GM18499 (cell line): ENCODE measurements at regions not wholly inside any gene's neighbourhood (a gene's known extent, or its start where the extent isn't known, plus 50 kb on each side); places are given as distances from the start of the nearest gene placed in this dataset.
"Not testable (repeated sequence)": the region's sequence is repeated elsewhere in the genome, so short reads cannot be mapped to it uniquely, and the experiment has no call there.

Source experiments
- ATAC-seq: cut with Tn5 transposase; IDR thresholded peaks from one replicate; pipeline ENCODE4 v1.9.1; 2021; ENCODE audit warnings: moderate number of reproducible peaks; ENCODE audit not compliant: insufficient read depth, unreplicated experiment

DNA sequence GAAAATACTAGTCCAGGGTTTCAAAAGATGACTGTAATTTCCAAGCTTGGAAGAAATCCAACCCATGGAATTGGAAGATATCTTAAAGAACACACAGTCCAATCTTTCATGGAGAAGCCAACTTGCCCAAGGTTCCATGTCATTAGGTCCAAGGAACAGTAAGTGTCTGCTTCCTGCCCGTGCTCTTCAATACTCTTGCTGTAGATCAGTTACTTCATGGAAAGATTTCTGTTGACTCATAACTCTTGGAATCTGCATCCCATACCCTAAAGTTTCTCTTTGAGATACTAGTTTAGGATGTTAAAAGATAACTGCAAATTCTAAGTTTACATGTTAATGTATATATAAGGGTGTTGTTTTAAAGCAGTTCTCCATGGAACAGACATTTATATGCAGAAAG, 127.9 kb upstream of the SLC13A1 start:
- no peak for ATAC-seq

DNA sequence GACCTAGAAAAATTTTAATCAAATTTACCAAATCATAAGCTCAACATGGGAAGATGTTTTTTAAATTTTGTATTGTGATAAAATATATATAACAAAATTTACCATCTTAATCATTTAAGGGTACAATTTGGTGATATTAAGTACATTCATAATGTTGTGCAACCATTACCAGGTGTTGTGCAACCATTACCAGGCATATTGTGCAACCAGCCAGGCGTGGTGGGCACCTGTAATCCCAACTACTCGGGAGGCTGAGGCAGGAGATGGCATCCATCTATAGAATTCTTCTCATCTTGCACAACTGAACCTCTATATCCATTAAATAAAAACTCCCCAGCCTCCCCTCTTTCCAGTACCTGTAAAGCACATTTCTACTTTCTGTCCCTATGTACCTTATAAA, 124.5 kb upstream of the SLC13A1 start:
- no peak for ATAC-seq

DNA sequence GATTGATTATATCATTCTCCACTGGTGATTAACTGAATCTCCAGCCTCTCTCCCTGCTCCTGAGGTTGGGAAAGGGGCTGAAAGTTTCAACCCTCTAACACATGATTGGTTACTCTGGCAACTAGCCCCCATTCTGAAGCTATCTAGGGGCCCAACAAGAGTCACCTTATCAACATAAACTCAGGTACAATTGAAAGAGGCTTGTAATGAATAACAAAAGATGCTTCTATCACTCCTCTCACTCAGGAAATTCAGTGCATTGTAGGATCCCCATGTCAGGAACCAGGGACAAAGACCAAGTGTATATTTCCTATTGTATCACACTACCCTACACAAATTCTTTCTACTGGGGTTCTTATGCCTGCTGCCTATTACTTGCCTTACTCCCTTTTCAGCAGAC, 123.9 kb upstream of the SLC13A1 start:
- ATAC-seq: no peak

DNA sequence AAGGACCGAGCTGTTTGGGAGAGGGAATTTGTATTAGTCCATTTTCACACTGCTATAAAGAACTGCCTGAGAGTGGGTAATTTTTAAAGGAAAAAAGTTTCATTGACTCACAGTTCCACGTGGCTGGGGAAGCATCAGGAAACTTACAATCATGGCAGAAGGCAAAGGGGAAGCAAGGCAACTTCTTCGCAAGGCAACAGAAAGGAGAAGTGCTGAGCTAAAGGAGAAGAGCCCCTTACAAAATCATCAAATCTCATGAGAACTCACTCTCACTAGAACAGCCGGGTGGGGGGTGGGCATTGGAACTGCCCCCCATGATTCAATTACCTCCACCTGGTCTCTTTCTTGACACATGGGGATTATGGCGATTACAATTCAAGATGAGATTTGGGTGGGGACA, 121.8 kb upstream of the SLC13A1 start:
- ATAC-seq: not testable (repeated sequence)

DNA sequence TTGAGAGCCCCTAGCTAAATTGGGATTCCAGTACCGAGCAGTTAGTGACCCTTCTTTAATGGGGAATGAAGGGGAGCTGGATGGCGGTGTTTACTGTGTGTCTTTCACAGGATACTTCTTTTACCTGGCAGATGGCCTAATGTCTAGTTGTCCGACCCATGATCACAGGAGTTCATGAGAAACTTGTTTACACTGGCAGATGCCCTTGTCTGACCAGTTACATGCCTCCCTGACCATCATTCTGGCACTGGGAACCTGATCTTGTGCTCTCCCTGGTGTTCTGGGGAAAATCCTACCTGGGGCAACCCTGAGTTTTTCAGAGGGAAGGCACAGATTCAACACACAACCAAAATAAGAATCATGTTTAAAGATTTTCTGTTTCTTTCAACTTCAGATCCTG, 120.1 kb upstream of the SLC13A1 start:
- ATAC-seq: no peak

DNA sequence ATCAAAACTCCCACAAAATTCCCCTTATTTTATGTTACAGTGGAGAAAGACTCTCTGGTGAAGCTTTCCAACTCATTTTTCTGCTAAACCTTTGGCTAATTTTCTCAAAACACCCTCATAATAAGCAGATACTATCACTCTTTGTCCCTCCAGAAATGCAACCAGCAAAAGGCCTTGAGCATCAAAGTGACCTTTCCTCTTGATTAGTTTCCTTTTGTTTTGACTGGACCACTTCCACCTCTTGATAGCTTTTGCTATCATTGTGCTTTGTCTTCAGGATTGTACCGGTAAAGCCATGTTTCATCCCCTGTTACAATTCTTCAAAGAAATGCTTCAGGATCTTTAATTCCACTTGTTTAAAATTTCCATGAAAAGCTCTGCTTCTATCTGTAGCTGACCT, 115.1 kb upstream of the SLC13A1 start:
- no peak for ATAC-seq

DNA sequence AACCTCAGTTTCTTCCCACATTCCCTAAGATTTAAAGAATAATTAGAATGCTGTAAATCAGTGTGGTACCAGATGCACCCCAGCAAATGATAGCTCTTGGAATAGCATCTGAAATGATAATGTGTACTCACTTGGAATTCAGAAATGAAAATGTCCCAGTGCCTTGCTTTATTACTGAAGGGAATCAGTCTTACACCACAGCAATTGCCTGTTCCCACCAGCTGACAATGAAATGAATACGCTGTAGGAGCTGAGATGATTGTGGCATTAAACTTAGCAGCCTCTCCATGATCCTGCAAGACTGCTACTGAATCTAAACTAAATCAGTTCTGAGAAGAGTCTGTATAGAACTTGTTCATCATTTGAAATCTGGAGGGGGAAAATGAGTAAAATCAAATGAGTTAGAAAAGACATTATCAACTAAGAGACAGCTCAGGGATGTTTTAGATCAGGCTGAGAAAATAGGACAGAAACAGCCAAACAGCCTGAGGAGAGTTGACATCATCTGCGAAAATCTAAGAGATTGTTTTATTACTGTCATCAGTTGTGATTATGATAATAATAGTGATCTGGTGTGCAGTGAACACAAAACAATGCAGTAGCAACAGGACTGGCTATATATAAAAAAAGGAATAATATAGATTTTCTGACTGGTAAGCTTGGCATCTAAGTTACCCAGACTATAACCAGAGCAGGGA, 108.6 kb upstream of the SLC13A1 start:
- no peak for ATAC-seq

DNA sequence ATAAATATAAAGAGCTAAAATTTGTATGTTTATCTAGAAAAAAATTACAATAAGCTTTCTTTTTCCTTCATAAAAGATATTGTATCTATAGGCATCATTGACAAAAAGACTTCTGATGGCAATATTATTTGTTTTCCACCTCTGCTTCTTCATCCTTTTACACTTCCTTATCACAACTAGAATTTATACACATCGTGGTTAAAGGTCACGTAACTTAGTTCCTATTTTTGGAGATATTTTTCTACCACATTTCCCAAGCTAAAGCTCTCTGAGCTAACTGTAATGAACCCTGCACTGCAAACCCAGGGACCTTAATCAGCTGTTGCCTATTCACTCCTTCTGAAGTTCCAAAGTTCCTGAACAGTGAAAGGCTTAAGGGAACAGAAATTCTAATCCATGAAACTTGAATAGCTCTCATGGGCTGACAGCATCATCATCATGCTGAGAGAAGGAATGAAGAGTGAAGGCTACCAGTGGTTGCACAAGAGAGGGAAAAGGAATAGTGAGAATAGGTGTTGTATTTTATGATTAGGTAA, 106.1 kb upstream of the SLC13A1 start:
- no peak for ATAC-seq

DNA sequence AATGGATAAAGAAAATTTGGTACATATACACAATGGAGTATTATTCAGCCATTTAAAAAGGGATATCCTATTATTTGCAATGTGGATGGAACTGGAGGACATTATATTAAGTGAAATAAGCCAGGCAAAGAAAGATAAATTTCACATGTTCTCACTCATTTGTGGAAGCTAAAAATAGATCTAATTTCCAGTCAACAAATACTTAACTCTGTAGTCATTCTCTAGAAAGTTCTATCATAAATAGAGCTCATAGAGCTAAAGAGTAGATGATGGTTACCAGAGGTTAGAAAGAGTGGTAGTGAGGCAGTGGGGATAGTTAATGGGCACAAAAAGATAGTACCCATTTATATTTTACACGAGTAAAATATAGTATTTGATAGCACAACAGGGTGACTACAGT, 104.2 kb upstream of the SLC13A1 start:
- ATAC-seq: no peak

DNA sequence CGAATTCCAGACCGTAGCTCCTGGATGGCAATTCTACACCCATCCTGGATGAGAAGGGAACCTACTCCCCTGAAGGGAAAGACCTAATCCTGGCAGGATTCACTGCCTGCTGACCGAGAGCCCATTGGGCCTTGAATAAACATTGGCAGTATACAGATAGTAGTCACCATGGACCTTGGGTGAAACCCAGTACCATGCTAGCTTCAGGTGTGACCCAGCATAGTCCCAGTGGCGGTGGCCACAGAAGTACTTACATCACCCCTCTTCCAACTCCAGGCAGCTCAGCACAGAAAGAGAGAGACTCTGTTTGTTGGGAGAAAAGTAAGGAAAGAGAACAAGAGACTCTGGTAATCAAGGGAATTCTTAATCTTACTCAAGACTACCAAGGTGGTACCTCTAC, 97.2 kb upstream of the SLC13A1 start:
- no peak for ATAC-seq

DNA sequence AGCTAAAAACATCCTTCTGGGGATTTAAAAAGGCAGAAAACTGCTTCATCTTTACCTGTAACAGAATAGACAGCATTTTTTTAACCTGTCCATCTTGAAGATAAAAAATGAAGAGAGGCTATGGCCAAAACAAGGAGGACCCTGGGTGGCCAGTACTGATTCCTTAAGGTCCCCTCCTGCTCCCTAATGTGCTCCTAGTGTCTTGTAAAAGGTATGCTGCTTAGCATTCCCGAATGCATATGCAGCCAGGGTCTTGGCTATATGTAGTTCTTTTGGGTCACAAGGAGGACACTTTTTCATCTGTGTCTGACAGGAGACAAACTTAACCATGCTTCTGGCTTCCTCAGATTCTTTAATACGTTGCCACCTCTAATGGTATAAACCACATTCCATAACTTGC, 93.9 kb upstream of the SLC13A1 start:
- no peak for ATAC-seq

DNA sequence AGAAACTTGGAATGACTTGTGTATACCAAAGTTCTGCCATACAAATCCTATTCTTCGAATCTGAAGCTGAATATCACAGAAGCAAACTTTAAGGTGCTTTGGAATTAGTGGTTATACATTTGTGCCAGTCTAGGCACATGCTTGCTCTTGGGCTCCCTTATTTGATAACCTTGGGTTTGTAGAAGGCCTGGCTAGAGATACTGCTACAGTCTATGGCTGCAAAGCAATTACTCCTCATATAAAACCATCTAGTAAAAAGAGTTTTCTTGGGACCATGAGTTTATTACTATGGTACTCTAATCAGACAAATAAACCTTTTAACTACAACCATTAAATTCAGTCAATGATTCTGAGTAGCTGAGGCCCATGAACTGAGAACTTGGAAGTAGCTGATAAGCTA, 92.5 kb upstream of the SLC13A1 start:
- no peak for ATAC-seq

DNA sequence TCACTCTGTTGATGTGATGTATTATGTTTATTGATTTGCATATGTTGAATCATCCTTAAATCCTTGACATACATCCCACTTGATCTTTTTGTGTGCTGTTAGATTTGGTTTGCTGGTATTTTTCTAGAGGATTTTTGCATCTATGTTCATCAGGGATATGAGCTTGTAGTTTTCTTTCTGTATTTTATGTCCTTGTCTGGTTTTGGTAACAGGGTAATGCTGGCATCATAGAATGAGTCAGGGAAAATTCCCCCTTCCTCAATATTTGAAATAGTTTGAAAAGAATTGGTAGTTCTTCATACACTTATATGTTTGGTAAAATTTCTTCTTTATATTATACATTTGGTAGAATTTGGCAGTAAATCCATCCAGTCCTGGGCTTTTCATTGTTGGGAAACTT, 89.4 kb upstream of the SLC13A1 start:
- ATAC-seq: no peak

DNA sequence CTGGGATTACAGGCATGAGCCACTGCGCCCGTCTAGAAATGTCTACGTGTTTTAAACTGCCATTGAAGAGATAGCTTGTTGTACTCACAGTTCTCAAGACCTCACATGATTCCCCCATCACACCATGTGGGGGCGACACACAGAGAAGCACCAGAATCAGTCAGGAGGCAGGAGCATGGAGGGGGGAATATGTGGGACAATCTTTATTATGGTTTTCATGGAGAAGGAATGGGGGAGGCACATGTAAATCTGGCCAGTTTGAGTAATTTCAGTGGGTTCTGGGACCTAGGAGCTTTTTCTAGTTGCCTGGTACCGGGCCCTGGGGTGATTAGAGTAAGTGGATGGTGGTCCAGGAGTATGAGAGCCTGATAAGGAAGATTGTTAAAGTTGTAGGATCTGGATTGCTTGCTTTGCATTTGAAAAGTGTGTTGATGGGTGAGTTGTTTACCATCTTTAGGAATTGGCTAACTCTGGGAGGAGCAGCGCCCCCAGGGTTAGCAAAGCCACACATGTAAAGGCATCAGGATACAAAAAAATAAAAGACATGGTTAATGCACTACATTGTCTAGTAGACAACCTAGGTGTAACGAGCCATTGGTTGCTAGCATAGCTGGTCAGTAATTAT, 85.4 kb upstream of the SLC13A1 start:
- no peak for ATAC-seq

DNA sequence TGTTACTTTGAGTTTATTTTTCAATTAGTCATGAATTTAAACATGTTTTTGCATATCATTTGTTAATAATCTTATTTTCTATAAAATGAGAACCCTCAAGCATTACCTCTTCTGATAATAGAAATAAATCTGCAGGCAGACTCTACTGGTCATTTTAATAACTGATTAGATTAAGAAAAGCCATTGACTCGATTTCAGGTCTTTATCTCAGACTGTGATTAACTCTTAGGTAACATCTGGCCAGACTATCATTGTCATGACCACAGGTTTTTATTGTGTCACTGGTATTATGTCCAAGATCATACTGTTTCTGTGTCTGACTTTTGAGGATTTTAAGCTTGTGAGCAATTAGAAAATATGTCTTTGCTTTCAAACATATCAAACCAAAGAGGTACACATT, 83.6 kb upstream of the SLC13A1 start:
- no peak for ATAC-seq

DNA sequence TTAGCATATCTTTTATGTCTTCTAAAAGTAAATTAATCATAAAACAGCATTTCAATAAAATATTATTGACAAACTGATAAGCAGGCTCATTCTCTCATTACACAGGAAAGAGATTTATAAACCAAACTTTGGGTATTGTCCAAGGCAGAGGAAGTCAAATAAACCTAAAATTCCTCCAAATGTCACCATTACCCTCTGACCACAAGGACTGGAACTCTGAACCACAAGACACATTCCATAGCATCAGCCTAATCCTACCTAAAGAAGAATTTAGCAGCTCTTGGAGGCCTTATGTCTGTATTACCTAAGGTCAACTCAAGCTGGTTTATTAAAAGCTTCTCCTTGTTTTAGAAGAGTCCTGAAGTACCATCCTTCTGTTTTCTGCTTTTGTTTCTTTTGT, 82.4 kb upstream of the SLC13A1 start:
- no peak for ATAC-seq

DNA sequence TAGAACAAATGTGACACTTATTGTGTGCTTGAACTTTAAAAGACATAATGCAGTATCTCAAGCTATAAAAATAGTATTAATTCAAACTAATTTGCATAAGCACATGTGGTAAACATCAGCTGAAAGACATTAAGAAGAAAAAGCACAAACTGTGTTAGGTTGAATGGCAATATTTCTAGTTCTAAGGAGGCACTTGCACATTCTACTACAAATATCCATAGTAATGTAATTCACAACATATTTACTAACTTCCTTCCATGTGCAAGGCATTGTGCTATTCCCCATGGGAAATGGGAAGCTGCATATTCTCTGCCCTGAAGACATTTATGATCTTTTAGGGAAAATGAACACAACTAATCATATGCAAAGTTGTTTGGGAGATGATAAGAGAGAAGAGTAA, 80.2 kb upstream of the SLC13A1 start:
- no peak for ATAC-seq

DNA sequence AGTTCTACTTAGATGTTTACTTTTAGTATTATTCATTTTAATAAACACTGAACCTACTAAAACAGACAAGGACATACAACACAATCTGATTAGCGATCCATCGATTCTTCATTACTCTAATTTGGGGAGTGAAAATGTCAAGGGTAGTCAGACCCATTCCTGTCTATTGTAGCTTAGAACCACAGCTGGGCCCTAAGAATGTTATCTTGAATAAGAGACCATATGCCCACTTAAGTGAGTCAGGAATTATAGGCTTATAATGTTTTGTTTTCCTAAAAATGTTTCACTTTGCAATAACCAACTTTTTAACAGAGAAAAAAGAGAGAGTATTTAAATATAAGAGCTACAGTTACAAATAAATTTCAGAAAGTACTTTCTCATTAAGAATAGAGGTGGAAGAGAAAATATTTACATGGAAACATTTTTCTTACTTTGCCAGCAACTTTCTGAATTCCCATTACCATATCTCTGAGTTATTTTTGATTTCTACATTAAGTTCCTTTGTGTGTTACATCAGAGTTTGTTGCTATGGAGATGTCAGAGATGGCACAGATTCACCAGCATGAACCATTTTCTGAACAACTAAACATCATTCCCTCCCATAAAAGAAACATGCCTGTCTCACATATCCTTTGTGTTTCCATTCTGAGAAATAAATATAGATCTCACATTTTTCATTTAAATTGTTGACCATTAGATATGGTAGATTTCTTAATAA, 75.4 kb upstream of the SLC13A1 start:
- no peak for ATAC-seq

DNA sequence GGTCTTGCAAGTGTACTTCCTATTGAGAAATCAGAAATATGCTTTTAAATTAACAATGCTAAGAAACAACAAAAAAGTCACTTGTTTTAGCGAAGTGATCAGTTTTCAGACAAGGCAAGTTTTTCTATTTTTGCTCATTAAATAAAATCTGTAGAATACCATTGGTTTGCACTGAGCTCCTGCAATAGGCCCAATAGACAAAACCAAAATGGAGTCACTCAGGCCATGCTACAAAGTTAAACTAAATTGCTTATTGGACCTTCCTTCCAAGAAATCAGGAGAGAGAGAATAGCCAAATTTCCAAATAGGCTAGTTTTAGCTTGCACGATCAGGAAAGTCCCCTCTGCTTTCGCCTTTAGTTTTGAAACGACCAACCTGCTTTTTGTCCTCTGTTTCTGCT, 73.4 kb upstream of the SLC13A1 start:
- ATAC-seq: no peak

DNA sequence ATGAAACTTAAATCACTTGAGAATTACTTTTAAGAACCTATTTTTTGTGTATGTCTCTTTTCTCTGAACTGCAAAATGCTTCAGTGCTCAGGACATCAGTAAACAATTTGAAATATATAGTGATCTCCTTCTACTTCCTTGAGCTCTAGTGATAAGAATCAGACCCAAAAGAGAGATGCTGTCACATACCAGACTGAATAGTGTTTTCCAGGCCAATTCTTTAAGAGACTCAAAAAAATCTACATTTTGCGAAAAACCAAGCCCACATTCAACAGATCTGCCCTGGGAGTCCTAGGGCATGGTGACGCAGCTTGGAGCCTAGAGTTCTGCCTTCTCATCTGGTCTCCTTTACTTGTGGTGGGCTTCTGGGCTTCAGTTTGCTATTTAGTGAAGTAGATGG, 72.1 kb upstream of the SLC13A1 start:
- ATAC-seq: no peak

DNA sequence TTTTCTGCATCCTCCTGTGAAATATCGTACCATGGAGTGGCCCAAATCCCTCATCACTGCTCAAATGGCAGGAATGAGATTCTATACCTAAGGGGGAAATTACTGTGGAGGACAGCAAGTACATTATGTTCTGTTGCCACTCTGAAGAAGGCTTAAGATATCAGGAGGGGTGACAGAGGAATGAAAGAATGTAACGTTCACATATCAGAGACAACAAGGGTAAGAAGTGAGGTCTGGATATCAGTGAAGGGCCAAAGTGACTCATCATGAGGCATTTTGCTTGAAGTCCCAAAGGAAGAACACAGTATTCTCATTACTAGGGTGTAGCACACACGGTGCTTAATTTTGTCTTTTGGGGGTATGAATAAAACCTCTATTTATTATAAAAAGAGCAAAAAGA, 71.5 kb upstream of the SLC13A1 start:
- no peak for ATAC-seq

DNA sequence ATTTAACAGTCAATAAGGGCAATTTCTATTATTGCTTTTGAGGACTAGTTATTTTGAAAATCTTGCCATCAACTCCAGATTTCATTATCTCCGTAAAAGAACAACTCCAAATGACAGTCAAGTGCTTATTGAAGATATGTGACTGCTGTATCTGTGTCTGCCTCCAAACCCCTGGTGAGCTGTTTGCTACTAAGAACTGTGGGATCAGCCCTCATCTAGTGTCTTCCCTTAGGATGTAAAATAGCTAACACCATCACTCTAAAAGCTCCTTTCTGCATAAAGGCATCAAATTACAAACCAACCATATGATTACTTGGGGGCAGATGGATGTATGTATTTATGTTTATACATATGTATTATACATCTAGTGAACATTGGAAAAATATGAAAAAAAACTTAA, 70.8 kb upstream of the SLC13A1 start:
- no peak for ATAC-seq
